ENCODE measurements at regions not wholly inside any gene's neighbourhood (a gene's known extent, or its start where the extent isn't known, plus 50 kb on each side); places are given as distances from the start of the nearest gene placed in this dataset.

GRCh38 chr20:40393197-40394079, 295.6 kb downstream of the MAFB start:
- DNase-seq (ENCODE audit: low read depth), result no peak

- DNase-seq (ENCODE audit: low read depth), result peak; percentile 5
These were observed 298.4 kb downstream of the MAFB start for GRCh38 chr20:40390654-40391053.

- no peak for DNase-seq (ENCODE audit: low read depth)
These were observed 318.2 kb downstream of the MAFB start for GRCh38 chr20:40370800-40371199.

GRCh38 chr20:40368876-40369275, 320.2 kb downstream of the MAFB start:
- no peak for DNase-seq (ENCODE audit: low read depth)

- DNase-seq (ENCODE audit: low read depth), result no peak
These were observed 327.1 kb downstream of the MAFB start for GRCh38 chr20:40361916-40362315.

GRCh38 chr20:40359131-40359912, 329.7 kb downstream of the MAFB start:
- DNase-seq (ENCODE audit: low read depth), result no peak

GRCh38 chr20:40354880-40355279, 334.2 kb downstream of the MAFB start:
- DNase-seq (ENCODE audit: low read depth), result no peak

GRCh38 chr20:40343390-40343789, 345.6 kb downstream of the MAFB start:
- no peak for DNase-seq (ENCODE audit: low read depth)

- no peak for DNase-seq (ENCODE audit: low read depth)
These were observed 347.5 kb downstream of the MAFB start for GRCh38 chr20:40341561-40341960.

GRCh38 chr20:40339661-40340449, 349.2 kb downstream of the MAFB start:
- no peak for DNase-seq (ENCODE audit: low read depth)

GRCh38 chr20:40336533-40336932, 352.5 kb downstream of the MAFB start:
- DNase-seq (ENCODE audit: low read depth), result no peak

GRCh38 chr20:40335901-40336351, 353.1 kb downstream of the MAFB start:
- no peak for DNase-seq (ENCODE audit: low read depth)

- DNase-seq (ENCODE audit: low read depth), result no peak
These were observed 353.6 kb downstream of the MAFB start for GRCh38 chr20:40335437-40335836.

- DNase-seq (ENCODE audit: low read depth), result no peak
These were observed 355.4 kb downstream of the MAFB start for GRCh38 chr20:40333591-40333990.

- no peak for DNase-seq (ENCODE audit: low read depth)
These were observed 357.1 kb downstream of the MAFB start for GRCh38 chr20:40331807-40332560.

GRCh38 chr20:40331249-40331648, 357.8 kb downstream of the MAFB start:
- no peak for DNase-seq (ENCODE audit: low read depth)

- DNase-seq (ENCODE audit: low read depth), result no peak
These were observed 359.7 kb downstream of the MAFB start for GRCh38 chr20:40329321-40329720.

- no peak for DNase-seq (ENCODE audit: low read depth)
These were observed 362.3 kb downstream of the MAFB start for GRCh38 chr20:40326784-40327183.

- no peak for DNase-seq (ENCODE audit: low read depth)
These were observed 363.9 kb downstream of the MAFB start for GRCh38 chr20:40325006-40325568.

- DNase-seq (ENCODE audit: low read depth), result peak; percentile 36
These were observed 365.7 kb downstream of the MAFB start for GRCh38 chr20:40323361-40323794.

- no peak for DNase-seq (ENCODE audit: low read depth)
These were observed 366.1 kb downstream of the MAFB start for GRCh38 chr20:40322941-40323340.

Data from Daoy (cell line).